ENCODE measurements at regions not wholly inside any gene's neighbourhood (a gene's known extent, or its start where the extent isn't known, plus 50 kb on each side); places are given as distances from the start of the nearest gene placed in this dataset.

DNA sequence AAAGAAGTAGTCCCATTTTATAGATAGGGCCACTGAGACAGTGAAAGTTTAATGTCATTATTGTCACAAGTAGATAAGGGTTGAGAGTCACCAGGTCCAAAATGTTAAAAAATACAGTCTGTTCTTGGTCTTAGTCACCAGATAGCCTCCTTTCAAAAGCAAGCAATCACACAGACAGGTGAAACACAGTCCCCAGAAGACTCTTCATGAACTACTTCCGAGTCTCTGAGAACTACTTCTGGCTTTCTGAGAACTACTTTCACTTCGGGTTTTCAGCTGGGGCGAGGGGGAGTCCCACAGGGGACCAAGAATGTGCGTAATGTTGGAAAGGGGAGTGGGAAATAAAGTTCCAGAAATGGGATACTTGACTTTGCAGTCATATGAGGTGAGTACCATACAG, 143.2 kb downstream of the HHIPL2 start:
- Histone ChIP-seq H4K20me1 (ENCODE audit: insufficient read depth) (no peaks in the 10 kb centered on the region), H3K9ac (no peak overlapping the region), H3K4me3 (IDR thresholded peaks at IDR 0.05; ENCODE audit: insufficient read depth, low read depth, low read length) (no peak overlapping the region), H3K4me2 (no peak overlapping the region), H3K36me3 (ENCODE audit: insufficient read depth) (no peaks in the 10 kb centered on the region), H3K27me3 (ENCODE audit: insufficient read depth, low read depth) (no peaks in the 10 kb centered on the region), H3K79me2 (ENCODE audit: insufficient read depth, low read depth) (no peaks in the 10 kb centered on the region), H3K27ac (no peak overlapping the region), H3K4me1 (ENCODE audit: low read depth, poor library complexity, severe bottlenecking) (no peaks in the 10 kb centered on the region), H2AFZ (ENCODE audit: low read depth) (no peak overlapping the region)
- TF ChIP-seq, protein P1, sequence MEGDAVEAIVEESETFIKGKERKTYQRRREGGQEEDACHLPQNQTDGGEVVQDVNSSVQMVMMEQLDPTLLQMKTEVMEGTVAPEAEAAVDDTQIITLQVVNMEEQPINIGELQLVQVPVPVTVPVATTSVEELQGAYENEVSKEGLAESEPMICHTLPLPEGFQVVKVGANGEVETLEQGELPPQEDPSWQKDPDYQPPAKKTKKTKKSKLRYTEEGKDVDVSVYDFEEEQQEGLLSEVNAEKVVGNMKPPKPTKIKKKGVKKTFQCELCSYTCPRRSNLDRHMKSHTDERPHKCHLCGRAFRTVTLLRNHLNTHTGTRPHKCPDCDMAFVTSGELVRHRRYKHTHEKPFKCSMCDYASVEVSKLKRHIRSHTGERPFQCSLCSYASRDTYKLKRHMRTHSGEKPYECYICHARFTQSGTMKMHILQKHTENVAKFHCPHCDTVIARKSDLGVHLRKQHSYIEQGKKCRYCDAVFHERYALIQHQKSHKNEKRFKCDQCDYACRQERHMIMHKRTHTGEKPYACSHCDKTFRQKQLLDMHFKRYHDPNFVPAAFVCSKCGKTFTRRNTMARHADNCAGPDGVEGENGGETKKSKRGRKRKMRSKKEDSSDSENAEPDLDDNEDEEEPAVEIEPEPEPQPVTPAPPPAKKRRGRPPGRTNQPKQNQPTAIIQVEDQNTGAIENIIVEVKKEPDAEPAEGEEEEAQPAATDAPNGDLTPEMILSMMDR (conservative IDR thresholded peaks at IDR 0.05; ENCODE audit: low read depth, low read length), result no peak

DNA sequence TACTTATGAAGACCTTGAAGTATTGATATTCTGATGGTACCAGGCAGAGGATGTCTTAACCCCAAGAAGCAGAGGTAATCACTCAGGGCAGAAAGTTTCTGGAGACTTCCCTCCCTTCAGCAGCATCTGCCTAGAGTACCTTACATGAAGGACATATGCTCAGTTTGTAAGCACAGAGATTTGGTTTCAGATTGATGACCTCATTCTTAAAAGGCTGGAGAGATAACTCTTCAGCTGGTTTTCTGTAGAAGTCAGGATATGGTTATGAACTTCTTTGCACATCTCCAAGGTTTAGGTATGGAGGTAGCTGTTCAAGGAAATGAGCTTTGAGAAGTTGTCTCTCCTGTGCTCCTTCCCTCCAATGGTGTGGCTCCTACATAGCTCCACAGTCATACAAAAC, 148.7 kb downstream of the HHIPL2 start:
- Histone ChIP-seq H3K79me2 (ENCODE audit: insufficient read depth, low read depth) (no peaks in the 10 kb centered on the region), H3K4me2 (no peak overlapping the region)
- TF ChIP-seq, protein P1 (conservative IDR thresholded peaks at IDR 0.05; ENCODE audit: low read depth, low read length), result no peak

DNA sequence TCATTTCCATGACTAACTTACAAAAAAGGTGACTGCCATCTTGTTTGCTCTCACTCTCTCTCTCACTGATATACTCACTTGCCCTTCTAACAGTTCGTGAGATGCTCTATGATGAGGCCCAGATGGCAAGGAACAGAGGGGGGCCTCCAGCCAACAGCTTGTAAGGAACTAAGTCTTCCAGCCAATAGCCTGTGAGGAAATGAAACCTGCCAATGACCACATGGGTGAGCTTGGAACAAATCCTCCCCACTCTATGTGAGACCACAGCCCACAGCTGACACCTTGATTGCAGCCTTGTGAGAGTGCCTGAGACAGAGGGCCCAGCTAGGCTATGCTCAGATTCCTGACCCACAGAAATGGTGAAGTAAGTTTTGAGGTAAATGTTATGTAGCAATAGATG, 153.7 kb downstream of the HHIPL2 start:
- no peak overlapping the region for H3K27ac ChIP-seq
- H3K9ac ChIP-seq, result no peak overlapping the region
- no peak overlapping the region for H3K4me3 ChIP-seq (IDR thresholded peaks at IDR 0.05; ENCODE audit: insufficient read depth, low read depth, low read length)
- no peaks in the 10 kb centered on the region for H3K36me3 ChIP-seq (ENCODE audit: insufficient read depth)
- no peaks in the 10 kb centered on the region for H3K4me1 ChIP-seq (ENCODE audit: low read depth, poor library complexity, severe bottlenecking)
- no peak overlapping the region for H2AFZ ChIP-seq (ENCODE audit: low read depth)
- no peaks in the 10 kb centered on the region for H3K79me2 ChIP-seq (ENCODE audit: insufficient read depth, low read depth)
- TF ChIP-seq, protein P1 (conservative IDR thresholded peaks at IDR 0.05; ENCODE audit: low read depth, low read length), result no peak
- H3K4me2 ChIP-seq, result no peak overlapping the region
- H4K20me1 ChIP-seq (ENCODE audit: insufficient read depth), result no peaks in the 10 kb centered on the region
- H3K27me3 ChIP-seq (ENCODE audit: insufficient read depth, low read depth), result no peaks in the 10 kb centered on the region

More for the DNA sequence above, 148.7 kb downstream of the HHIPL2 start:
- no peaks in the 10 kb centered on the region for H3K4me1 ChIP-seq (ENCODE audit: low read depth, poor library complexity, severe bottlenecking)
- no peaks in the 10 kb centered on the region for H3K36me3 ChIP-seq (ENCODE audit: insufficient read depth)
- H3K4me3 ChIP-seq (IDR thresholded peaks at IDR 0.05; ENCODE audit: insufficient read depth, low read depth, low read length), result no peak overlapping the region
- no peaks in the 10 kb centered on the region for H4K20me1 ChIP-seq (ENCODE audit: insufficient read depth)
- no peak overlapping the region for H3K27ac ChIP-seq
- no peak overlapping the region for H2AFZ ChIP-seq (ENCODE audit: low read depth)
- no peaks in the 10 kb centered on the region for H3K27me3 ChIP-seq (ENCODE audit: insufficient read depth, low read depth)
- H3K9ac ChIP-seq, result no peak overlapping the region

DNA sequence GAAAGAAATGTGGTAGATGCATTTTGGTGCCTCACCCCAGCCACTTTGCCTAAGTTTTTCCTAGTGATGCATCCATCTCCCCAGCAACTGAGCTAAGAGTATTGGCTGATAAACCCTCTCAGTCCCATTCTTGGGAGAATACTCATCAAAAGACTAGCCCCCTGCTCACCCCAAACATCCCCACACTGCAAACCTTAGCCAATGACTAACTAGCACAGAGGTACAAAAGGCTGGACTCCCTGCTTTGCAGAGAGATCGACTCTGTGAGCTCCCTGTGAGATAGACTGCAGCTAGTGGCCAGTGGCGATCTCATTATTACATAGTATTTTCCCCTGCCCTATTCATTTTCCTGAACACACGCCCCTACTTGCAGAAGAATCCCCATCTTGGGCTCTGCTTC, 155.3 kb downstream of the HHIPL2 start:
- Histone ChIP-seq H3K9ac (no peak overlapping the region), H3K79me2 (ENCODE audit: insufficient read depth, low read depth) (no peaks in the 10 kb centered on the region), H2AFZ (ENCODE audit: low read depth) (no peak overlapping the region), H4K20me1 (ENCODE audit: insufficient read depth) (no peaks in the 10 kb centered on the region), H3K4me1 (ENCODE audit: low read depth, poor library complexity, severe bottlenecking) (no peaks in the 10 kb centered on the region), H3K36me3 (ENCODE audit: insufficient read depth) (no peaks in the 10 kb centered on the region), H3K4me2 (no peak overlapping the region), H3K27me3 (ENCODE audit: insufficient read depth, low read depth) (no peaks in the 10 kb centered on the region), H3K4me3 (IDR thresholded peaks at IDR 0.05; ENCODE audit: insufficient read depth, low read depth, low read length) (no peak overlapping the region), H3K27ac (no peak overlapping the region)
- TF ChIP-seq, protein P1 (conservative IDR thresholded peaks at IDR 0.05; ENCODE audit: low read depth, low read length), result no peak

Data from KMS-11 (cell line).